Activated CD8-positive, alpha-beta T cell treated with anti-CD3 and anti-CD28 coated beads, Interleukin-2, amount 10 ng/mL, durations not matched to agents 7 days and 5 days (primary cell): ENCODE measurements at regions not wholly inside any gene's neighbourhood (a gene's known extent, or its start where the extent isn't known, plus 50 kb on each side); places are given as distances from the start of the nearest gene placed in this dataset.

Source experiments
- ATAC-seq: fragments of 150-1000 bp; cut with Tn5 transposase; one replicate; pipeline ENCODE4 v1.10.0; 2021; ENCODE audit warnings: moderate library complexity
- CTCF ChIA-PET: fragments of 350-600 bp; sonication (Branson Sonifier 250); formaldehyde crosslinking; loops from one replicate; lab custom pipeline; 2021; ENCODE audit warnings: antibody characterized with exemption; lab: Charles Lee
- POLR2A ChIA-PET: fragments of 350-600 bp; sonication (Branson Sonifier 250); formaldehyde crosslinking; loops from one replicate; lab custom pipeline; 2021; ENCODE audit warnings: antibody characterized with exemption; lab: Charles Lee
- DNase-seq: peaks from one replicate; pipeline ENCODE4 v3.0.0-alpha.2; 2020
- H3K27ac Mint-ChIP-seq: one replicate; pipeline ENCODE4 v1.8.0; 2021; ENCODE audit warnings: mild to moderate bottlenecking, mixed read lengths
- H3K27me3 Mint-ChIP-seq: one replicate; pipeline ENCODE4 v1.8.0; 2021; ENCODE audit warnings: low read depth, mixed read lengths
- H3K36me3 Mint-ChIP-seq: one replicate; pipeline ENCODE4 v1.8.0; 2021; ENCODE audit warnings: low read depth, mixed read lengths
- H3K4me1 Mint-ChIP-seq: one replicate; pipeline ENCODE4 v1.8.0; 2021; ENCODE audit warnings: low read depth, mixed read lengths
- H3K4me3 Mint-ChIP-seq: one replicate; pipeline ENCODE4 v1.8.0; 2021; ENCODE audit warnings: mild to moderate bottlenecking, mixed read lengths
- H3K9me3 Mint-ChIP-seq: one replicate; pipeline ENCODE4 v1.8.0; 2022; ENCODE audit warnings: mixed read lengths; ENCODE audit not compliant: insufficient read depth

DNA sequence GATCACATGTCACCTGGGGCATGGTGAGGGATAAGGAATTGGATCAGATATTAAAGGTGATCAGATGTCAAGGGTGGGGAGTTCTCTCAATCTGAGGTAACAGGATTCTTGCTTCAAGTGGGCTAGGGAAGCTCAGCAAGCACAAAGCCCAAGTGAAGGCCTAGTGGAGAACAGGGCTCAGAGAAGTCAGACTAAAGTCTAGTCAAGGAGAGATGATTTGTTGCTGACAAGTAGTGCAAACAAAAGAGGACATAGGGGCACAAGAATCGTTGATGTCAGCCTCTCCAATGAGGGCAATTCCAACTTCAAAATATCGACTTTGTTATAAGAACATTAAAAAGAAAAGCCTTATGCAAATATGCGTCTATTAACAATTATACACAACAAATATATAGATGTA is 852.8 kb upstream of the CELF2 start:
- H3K4me3 Mint-ChIP-seq = no peak overlapping the region
- H3K27me3 Mint-ChIP-seq = no peaks in the 10 kb centered on the region
- ChIA-PET POLR2A (no interaction called here), CTCF (no interaction called here)
- no peaks in the 10 kb centered on the region for H3K36me3 Mint-ChIP-seq
- no peak for DNase-seq
- no peak for ATAC-seq
- peaks cover 6% of the 10 kb centered on the region for H3K9me3 Mint-ChIP-seq
- no peak overlapping the region for H3K27ac Mint-ChIP-seq
- no peaks in the 10 kb centered on the region for H3K4me1 Mint-ChIP-seq

DNA sequence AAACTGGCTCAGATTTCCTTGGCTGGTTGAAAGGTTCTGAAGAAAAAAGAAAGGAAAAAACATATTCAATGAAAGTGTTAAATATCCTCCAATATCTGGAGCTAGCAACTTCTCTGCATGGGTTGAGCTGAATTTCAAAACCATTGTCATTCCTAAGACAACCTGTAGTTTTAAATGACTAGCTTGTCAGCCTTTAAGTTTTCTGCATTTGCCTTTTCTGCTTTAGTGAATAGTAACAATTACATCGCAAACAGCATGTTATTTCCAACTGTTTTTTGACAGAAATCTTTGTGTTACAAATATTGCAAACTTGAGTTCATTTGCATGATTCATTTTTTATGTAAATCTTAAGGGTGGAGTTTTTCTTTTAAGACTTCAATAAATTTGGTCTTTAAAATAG is 852.3 kb upstream of the CELF2 start:
- no peaks in the 10 kb centered on the region for H3K4me1 Mint-ChIP-seq
- ChIA-PET CTCF (no interaction called here), POLR2A (no interaction called here)
- no peak overlapping the region for H3K27ac Mint-ChIP-seq
- ATAC-seq (no peak), DNase-seq (no peak)
- no peaks in the 10 kb centered on the region for H3K36me3 Mint-ChIP-seq
- H3K9me3 Mint-ChIP-seq = peaks cover 6% of the 10 kb centered on the region
- H3K27me3 Mint-ChIP-seq = no peaks in the 10 kb centered on the region
- H3K4me3 Mint-ChIP-seq = no peak overlapping the region

DNA sequence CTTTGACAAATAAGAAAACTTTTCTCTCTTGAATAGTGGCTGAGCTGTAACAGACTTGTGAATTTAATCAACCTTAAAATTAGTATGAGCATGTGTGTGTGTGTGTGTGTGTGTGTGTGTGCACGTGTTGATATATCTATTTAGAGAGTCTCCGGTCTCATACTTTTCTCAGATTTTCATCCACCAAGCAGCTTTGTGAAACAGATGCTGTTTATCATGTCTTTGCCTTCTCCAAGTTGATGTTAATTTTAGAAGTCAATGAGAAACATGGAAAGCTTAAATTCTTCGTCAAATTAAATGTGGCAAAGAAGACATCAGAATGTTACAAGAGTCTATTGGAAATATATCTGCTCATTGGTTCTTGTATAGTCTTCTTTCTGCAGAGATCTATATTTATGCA is 839.2 kb upstream of the CELF2 start:
- ChIA-PET POLR2A (no interaction called here), CTCF (no interaction called here)
- no peaks in the 10 kb centered on the region for H3K27me3 Mint-ChIP-seq
- H3K27ac Mint-ChIP-seq = no peak overlapping the region
- H3K36me3 Mint-ChIP-seq = no peaks in the 10 kb centered on the region
- no peaks in the 10 kb centered on the region for H3K9me3 Mint-ChIP-seq
- no peaks in the 10 kb centered on the region for H3K4me1 Mint-ChIP-seq
- ATAC-seq = no peak
- DNase-seq = no peak
- H3K4me3 Mint-ChIP-seq = no peak overlapping the region

DNA sequence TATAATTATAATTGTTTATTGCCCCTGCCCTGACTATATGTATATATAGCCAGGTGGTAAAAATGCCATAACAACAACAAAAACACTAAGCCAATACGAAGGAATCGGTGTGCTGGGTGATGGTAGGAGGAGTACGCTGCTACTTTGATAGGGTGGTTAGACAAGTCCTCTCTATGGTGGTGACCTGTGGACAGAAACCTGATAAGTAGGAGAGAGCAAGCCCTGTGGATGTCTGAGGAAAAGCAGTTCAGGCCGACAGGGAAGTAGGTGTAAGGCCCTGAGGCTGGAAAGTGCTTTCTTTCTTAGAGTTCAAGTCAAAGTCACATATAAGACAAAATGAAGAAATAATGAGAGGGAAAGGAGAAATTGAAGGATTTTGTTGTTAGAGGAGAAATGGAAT is 823.8 kb upstream of the CELF2 start:
- ATAC-seq (no peak), DNase-seq (no peak)
- Mint-ChIP-seq H3K27ac (no peak overlapping the region), H3K9me3 (no peaks in the 10 kb centered on the region), H3K36me3 (no peaks in the 10 kb centered on the region), H3K4me3 (no peak overlapping the region), H3K4me1 (no peaks in the 10 kb centered on the region), H3K27me3 (no peaks in the 10 kb centered on the region)
- CTCF ChIA-PET = no interaction called here
- POLR2A ChIA-PET = no interaction called here

DNA sequence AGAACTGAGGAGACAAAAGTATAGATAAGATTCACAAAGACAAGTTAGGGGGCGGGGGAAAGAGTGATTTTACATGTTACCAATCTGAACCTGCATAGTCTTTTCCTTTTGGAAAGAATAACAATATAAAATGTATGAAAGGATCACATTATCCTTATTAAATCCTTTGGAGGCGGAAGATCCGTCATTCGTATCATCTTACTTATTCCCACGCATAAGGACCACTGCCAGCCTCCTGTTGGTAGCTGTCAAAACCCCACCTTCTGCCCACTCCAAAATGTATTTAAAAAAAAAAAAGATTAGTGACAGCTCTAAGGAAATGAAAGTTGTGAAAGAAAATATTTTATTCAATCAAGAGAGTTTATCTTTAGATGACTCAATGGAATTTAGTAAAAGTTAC is 821.0 kb upstream of the CELF2 start:
- no peaks in the 10 kb centered on the region for H3K9me3 Mint-ChIP-seq
- no peaks in the 10 kb centered on the region for H3K4me1 Mint-ChIP-seq
- CTCF ChIA-PET = no interaction called here
- no peak for ATAC-seq
- H3K4me3 Mint-ChIP-seq = no peak overlapping the region
- no peak overlapping the region for H3K27ac Mint-ChIP-seq
- POLR2A ChIA-PET = no interaction called here
- no peak for DNase-seq
- H3K27me3 Mint-ChIP-seq = no peaks in the 10 kb centered on the region
- H3K36me3 Mint-ChIP-seq = no peaks in the 10 kb centered on the region

DNA sequence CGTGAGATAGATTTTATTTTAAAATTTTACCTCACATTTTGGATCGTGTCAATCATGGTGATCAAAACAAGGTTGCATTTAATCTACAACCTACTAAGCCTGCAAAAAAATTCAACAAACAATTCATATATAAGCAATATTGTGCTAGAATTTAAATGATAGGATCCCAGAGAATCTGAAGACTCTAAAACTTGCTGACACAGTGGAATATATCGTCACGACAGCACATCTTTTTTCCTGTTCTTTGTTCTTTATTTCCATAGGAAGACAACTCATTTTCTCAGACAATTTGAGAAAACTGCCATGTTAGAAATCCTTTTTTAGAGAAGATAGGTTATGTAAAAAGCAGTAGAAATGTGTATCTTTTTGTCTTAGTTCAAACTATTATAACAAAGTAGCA is 820.2 kb upstream of the CELF2 start:
- ChIA-PET CTCF (no interaction called here), POLR2A (no interaction called here)
- Mint-ChIP-seq H3K4me1 (no peaks in the 10 kb centered on the region), H3K27me3 (no peaks in the 10 kb centered on the region), H3K4me3 (no peak overlapping the region), H3K27ac (no peak overlapping the region), H3K36me3 (no peaks in the 10 kb centered on the region), H3K9me3 (no peaks in the 10 kb centered on the region)
- ATAC-seq (no peak), DNase-seq (no peak)

DNA sequence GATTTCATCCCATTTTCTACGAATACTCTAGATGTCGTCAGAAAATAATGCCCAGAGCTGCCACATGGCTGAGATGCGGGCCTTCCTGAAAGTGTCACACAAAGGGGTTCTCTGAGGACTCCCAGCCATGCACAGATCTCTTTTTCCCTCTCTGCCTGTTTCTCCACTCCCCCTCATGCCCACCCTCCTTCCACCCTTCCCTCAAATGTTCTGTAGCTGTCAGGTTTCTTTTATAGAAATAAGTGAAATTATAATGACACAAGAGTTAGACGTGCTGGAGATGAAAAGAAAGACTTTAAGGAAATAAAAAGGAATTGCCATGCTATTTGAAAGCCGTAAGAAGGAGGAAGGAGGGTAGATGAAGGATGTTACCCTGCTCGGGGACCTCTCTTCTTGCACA is 819.3 kb upstream of the CELF2 start:
- ChIA-PET CTCF (interaction anchor here (1.5 kb wide), 1 partner anchor 9 kb away, joined by 3 read pairs; no protein-coding TSS in a partner anchor), POLR2A (interaction anchor here (0.6 kb wide), 1 partner anchor 320 kb away, joined by 3 read pairs; no protein-coding TSS in a partner anchor)
- H3K27ac Mint-ChIP-seq = no peak overlapping the region
- H3K4me3 Mint-ChIP-seq = no peak overlapping the region
- no peak for DNase-seq
- H3K27me3 Mint-ChIP-seq = no peaks in the 10 kb centered on the region
- no peaks in the 10 kb centered on the region for H3K4me1 Mint-ChIP-seq
- no peaks in the 10 kb centered on the region for H3K36me3 Mint-ChIP-seq
- ATAC-seq = no peak
- H3K9me3 Mint-ChIP-seq = no peaks in the 10 kb centered on the region

DNA sequence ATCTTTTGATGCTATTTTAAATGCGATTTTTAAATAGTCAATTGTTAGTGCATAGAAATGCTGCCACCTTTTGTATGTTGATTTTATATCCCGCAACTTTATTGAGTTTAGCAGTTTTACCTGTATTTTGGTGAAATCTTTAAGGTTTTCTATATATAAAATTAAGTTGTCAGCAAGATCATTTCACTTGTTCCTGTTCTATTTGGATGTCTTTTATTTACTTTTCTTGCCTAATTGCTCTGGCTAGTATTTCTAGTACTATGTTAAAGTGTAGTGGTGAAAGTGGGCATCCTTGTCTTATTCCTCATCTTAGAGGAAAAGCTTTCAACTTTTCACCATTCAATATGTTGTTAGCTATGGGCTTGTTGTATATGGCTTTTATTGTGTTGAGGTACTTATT is 813.3 kb upstream of the CELF2 start:
- DNase-seq = no peak
- no peak overlapping the region for H3K27ac Mint-ChIP-seq

DNA sequence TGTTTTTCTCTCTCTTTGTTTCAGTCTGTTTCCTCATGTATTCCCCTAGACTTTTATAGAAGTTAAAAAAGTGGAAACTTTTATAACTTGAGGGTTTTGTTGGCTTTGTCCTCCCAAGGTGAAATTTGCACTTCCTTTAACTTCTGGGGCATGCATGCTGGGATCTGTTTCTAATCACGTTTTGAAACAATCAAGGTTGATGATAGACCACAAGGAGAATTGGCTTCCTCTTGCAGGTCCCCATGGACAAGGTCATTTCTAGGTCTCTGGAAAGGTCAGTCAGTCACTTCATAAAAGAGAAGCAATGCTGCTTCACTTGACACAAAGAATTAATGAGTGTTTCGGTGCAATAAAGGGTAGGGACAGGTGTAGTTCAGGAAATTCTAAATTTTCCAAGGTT is 811.8 kb upstream of the CELF2 start:
- no peaks in the 10 kb centered on the region for H3K27me3 Mint-ChIP-seq
- ATAC-seq (no peak), DNase-seq (no peak)
- no peak overlapping the region for H3K4me3 Mint-ChIP-seq
- H3K36me3 Mint-ChIP-seq = no peaks in the 10 kb centered on the region
- ChIA-PET CTCF (no interaction called here), POLR2A (no interaction called here)
- no peak overlapping the region for H3K27ac Mint-ChIP-seq
- H3K4me1 Mint-ChIP-seq = no peaks in the 10 kb centered on the region
- H3K9me3 Mint-ChIP-seq = peaks cover 6% of the 10 kb centered on the region

More for the DNA sequence above, 813.3 kb upstream of the CELF2 start:
- ChIA-PET POLR2A (no interaction called here), CTCF (no interaction called here)
- peaks cover 6% of the 10 kb centered on the region for H3K9me3 Mint-ChIP-seq
- no peak for ATAC-seq
- no peaks in the 10 kb centered on the region for H3K27me3 Mint-ChIP-seq
- no peaks in the 10 kb centered on the region for H3K4me1 Mint-ChIP-seq
- no peaks in the 10 kb centered on the region for H3K36me3 Mint-ChIP-seq
- no peak overlapping the region for H3K4me3 Mint-ChIP-seq

DNA sequence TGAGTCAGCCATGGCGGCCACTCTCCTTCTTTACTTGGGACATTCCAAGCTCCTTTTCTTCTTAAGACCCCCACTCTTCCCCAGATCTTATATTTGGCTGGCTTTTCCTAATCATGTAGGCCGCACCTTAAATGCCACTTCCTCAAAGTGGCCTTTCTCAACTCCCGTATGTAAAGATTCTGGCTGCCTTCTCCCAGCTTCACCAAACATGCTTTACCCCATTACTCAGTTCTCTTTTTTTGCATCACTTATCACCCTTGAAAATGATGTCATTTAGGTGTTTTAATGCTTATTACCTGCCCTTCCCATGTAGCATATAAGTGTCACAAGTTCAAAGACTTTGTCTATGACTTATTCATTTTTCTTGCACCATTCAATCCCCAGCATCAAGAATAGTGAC is 810.1 kb upstream of the CELF2 start:
- no peaks in the 10 kb centered on the region for H3K36me3 Mint-ChIP-seq
- H3K9me3 Mint-ChIP-seq = peaks cover 6% of the 10 kb centered on the region
- ATAC-seq = no peak
- CTCF ChIA-PET = interaction anchor here (0.8 kb wide), 1 partner anchor 8 kb away, joined by 3 read pairs; no protein-coding TSS in a partner anchor
- H3K27me3 Mint-ChIP-seq = no peaks in the 10 kb centered on the region
- H3K4me1 Mint-ChIP-seq = no peaks in the 10 kb centered on the region
- POLR2A ChIA-PET = no interaction called here
- no peak overlapping the region for H3K4me3 Mint-ChIP-seq
- DNase-seq = no peak
- H3K27ac Mint-ChIP-seq = no peak overlapping the region

DNA sequence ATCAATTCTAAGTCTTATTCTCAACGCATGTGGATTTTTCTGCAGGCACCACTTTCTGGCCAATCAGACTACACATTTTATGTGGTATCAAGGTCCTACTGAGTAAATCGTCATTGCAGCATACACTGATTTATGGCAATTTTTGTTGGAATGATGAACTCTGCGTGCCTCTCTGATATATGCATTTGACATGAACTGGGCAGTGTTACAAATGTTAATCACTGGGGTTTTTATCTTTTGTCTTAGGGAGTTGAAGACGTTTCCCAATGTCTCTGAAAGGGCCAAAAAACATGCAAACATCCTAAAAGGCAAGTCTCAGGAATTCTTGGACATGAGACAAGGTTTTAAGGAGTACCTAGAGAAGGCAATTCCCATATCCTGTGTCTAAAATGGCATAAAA is 809.5 kb upstream of the CELF2 start:
- DNase-seq (no peak), ATAC-seq (no peak)
- H3K36me3 Mint-ChIP-seq = no peaks in the 10 kb centered on the region
- no peaks in the 10 kb centered on the region for H3K27me3 Mint-ChIP-seq
- no peak overlapping the region for H3K27ac Mint-ChIP-seq
- no peak overlapping the region for H3K4me3 Mint-ChIP-seq
- POLR2A ChIA-PET = no interaction called here
- H3K4me1 Mint-ChIP-seq = no peaks in the 10 kb centered on the region
- CTCF ChIA-PET = no interaction called here
- H3K9me3 Mint-ChIP-seq = peaks cover 6% of the 10 kb centered on the region

DNA sequence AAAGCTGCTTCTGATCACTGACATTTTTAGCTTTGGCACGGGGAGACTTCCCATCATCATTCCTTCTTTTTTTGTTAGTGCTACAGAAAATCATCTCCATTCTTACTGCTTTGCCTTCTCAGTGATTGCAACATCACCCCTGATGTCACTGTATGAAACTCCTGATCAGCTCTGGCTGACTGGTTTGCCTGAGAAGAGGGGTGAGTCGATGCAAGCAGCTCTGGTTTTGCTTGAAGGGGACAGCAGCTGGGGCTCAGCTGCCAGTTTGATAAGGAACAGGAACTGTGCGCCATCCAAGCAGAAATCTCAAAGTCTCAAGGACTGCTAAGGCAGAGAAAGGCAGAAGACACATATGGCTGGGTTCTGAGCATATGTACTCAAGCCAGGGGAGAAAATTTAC is 808.5 kb upstream of the CELF2 start:
- CTCF ChIA-PET = no interaction called here
- ATAC-seq = no peak

DNA sequence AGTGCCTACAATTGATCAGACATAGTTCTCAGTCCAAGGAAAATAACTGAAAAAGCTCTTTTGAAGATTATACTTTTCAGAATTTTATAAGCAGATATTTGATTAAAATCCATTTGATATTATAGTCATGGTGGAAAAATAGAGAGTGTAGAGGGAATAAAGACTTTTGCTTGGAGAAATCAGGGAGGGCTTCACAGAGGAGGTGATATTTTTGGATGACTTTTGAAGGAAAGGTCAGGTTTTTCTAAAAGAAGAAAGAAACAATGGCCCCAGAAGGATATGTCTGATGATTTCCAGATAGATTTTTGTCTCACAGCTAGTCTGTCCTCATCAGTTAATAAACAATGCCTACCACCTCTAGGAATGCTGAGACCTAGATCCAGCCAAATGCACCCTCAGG is 806.3 kb upstream of the CELF2 start:
- ATAC-seq (no peak), DNase-seq (no peak)
- ChIA-PET CTCF (no interaction called here), POLR2A (no interaction called here)
- H3K27ac Mint-ChIP-seq = no peak overlapping the region
- no peaks in the 10 kb centered on the region for H3K4me1 Mint-ChIP-seq
- H3K27me3 Mint-ChIP-seq = no peaks in the 10 kb centered on the region
- H3K9me3 Mint-ChIP-seq = no peaks in the 10 kb centered on the region
- no peaks in the 10 kb centered on the region for H3K36me3 Mint-ChIP-seq
- H3K4me3 Mint-ChIP-seq = no peak overlapping the region

More for the DNA sequence above, 808.5 kb upstream of the CELF2 start:
- H3K27me3 Mint-ChIP-seq = no peaks in the 10 kb centered on the region
- H3K4me1 Mint-ChIP-seq = no peaks in the 10 kb centered on the region
- H3K9me3 Mint-ChIP-seq = peaks cover 6% of the 10 kb centered on the region
- H3K4me3 Mint-ChIP-seq = no peak overlapping the region
- no peak overlapping the region for H3K27ac Mint-ChIP-seq
- POLR2A ChIA-PET = no interaction called here
- H3K36me3 Mint-ChIP-seq = no peaks in the 10 kb centered on the region
- DNase-seq = no peak
